ENCODE measurements at regions not wholly inside any gene's neighbourhood (a gene's known extent, or its start where the extent isn't known, plus 50 kb on each side); places are given as distances from the start of the nearest gene placed in this dataset.

- Histone ChIP-seq H3K4me1 (ENCODE audit: control insufficient read depth, insufficient read depth, low read length) (no peaks in the 10 kb centered on the region), H3K27me3 (ENCODE audit: control insufficient read depth, insufficient read depth, low read length) (peaks cover 3% of the 10 kb centered on the region; the same call in 1 of the 2 replicates), H3K27ac (ENCODE audit: low read length) (no peak overlapping the region), H3K4me3 (ENCODE audit: low read depth in 2 of 2, low read length in 2 of 2) (no peak overlapping the region), H3K9me3 (ENCODE audit: control insufficient read depth, insufficient read depth, low read depth, low read length) (no peaks in the 10 kb centered on the region), H3K36me3 (ENCODE audit: control insufficient read depth, insufficient read depth, low read length) (no peaks in the 10 kb centered on the region)
- CTCF ChIA-PET = no interaction called here
- TF ChIP-seq CTCF (IDR thresholded peaks at IDR 0.05) (no peak), SIN3A (IDR thresholded peaks at IDR 0.05; ENCODE audit: borderline replicate concordance, insufficient read depth, low read depth, low read length) (no peak), TCF7L2 (IDR thresholded peaks at IDR 0.05; ENCODE audit: low read depth, low read length) (no peak), POLR2AphosphoS5 (IDR thresholded peaks at IDR 0.05; ENCODE audit: low read depth, low read length) (no peak), REST (IDR thresholded peaks at IDR 0.05; ENCODE audit: insufficient read depth in 1 of 2, low read depth in 2 of 2, low read length in 1 of 2) (no peak)
- ATAC-seq (no peak), DNase-seq (ENCODE audit: low read depth, low spot score) (no peak)
- BruUV-seq (replicated peaks) = no TSS peak
- in situ Hi-C loops (cut with HindIII; ENCODE audit: low pct_unique_long_range_greater_than_20kb, low sequenced_read_pairs) (no loop called here), intact Hi-C loops (cut with micrococcal nuclease; ENCODE audit: unreplicated experiment) (no loop called here)
- POLR2A ChIA-PET = no interaction called here
Observed at GRCh38 chr12:67758119-67758518, 109.6 kb downstream of the DYRK2 start.

GRCh38 chr12:67758521-67758920 lies 110.0 kb downstream of the DYRK2 start:
- Histone ChIP-seq H3K27me3 (ENCODE audit: control insufficient read depth, insufficient read depth, low read length) (peaks cover 3% of the 10 kb centered on the region; the same call in 1 of the 2 replicates), H3K9me3 (ENCODE audit: control insufficient read depth, insufficient read depth, low read depth, low read length) (no peaks in the 10 kb centered on the region), H3K36me3 (ENCODE audit: control insufficient read depth, insufficient read depth, low read length) (no peaks in the 10 kb centered on the region), H3K27ac (ENCODE audit: low read length) (no peak overlapping the region), H3K4me3 (ENCODE audit: low read depth in 2 of 2, low read length in 2 of 2) (no peak overlapping the region), H3K4me1 (ENCODE audit: control insufficient read depth, insufficient read depth, low read length) (no peaks in the 10 kb centered on the region)
- intact Hi-C loops (cut with micrococcal nuclease; ENCODE audit: unreplicated experiment) (no loop called here), in situ Hi-C loops (cut with HindIII; ENCODE audit: low pct_unique_long_range_greater_than_20kb, low sequenced_read_pairs) (no loop called here)
- CTCF ChIA-PET = no interaction called here
- POLR2A ChIA-PET = no interaction called here
- TF ChIP-seq SIN3A (IDR thresholded peaks at IDR 0.05; ENCODE audit: borderline replicate concordance, insufficient read depth, low read depth, low read length) (no peak), TCF7L2 (IDR thresholded peaks at IDR 0.05; ENCODE audit: low read depth, low read length) (no peak), CTCF (IDR thresholded peaks at IDR 0.05) (no peak), REST (IDR thresholded peaks at IDR 0.05; ENCODE audit: insufficient read depth in 1 of 2, low read depth in 2 of 2, low read length in 1 of 2) (no peak), POLR2AphosphoS5 (IDR thresholded peaks at IDR 0.05; ENCODE audit: low read depth, low read length) (no peak)
- DNase-seq (ENCODE audit: low read depth, low spot score) (no peak), ATAC-seq (no peak)
- BruUV-seq (replicated peaks) = no TSS peak
